ENCODE measurements at regions not wholly inside any gene's neighbourhood (a gene's known extent, or its start where the extent isn't known, plus 50 kb on each side); places are given as distances from the start of the nearest gene placed in this dataset.
"Not testable (repeated sequence)": the region's sequence is repeated elsewhere in the genome, so short reads cannot be mapped to it uniquely, and the experiment has no call there.

- DNase-seq = no peak
These were observed 110.8 kb upstream of the GREM2 start for GRCh38 chr1:240722788-240723187.

- no peak for DNase-seq
These were observed 109.0 kb upstream of the GREM2 start for GRCh38 chr1:240720976-240721375.

GRCh38 chr1:240719953-240720700 is 108.2 kb upstream of the GREM2 start:
- no peak for DNase-seq

GRCh38 chr1:240716538-240716937 is 104.6 kb upstream of the GREM2 start:
- not testable (repeated sequence) for DNase-seq

GRCh38 chr1:240714568-240715292 is 102.8 kb upstream of the GREM2 start:
- no peak for DNase-seq

GRCh38 chr1:240712014-240712731 is 100.2 kb upstream of the GREM2 start:
- DNase-seq = no peak

- DNase-seq = no peak
These were observed 99.1 kb upstream of the GREM2 start for GRCh38 chr1:240711020-240711419.

GRCh38 chr1:240709676-240710075 is 97.7 kb upstream of the GREM2 start:
- DNase-seq = no peak

- DNase-seq = no peak
These were observed 94.4 kb upstream of the GREM2 start for GRCh38 chr1:240706150-240706935.

GRCh38 chr1:240705579-240705978 is 93.6 kb upstream of the GREM2 start:
- no peak for DNase-seq

- no peak for DNase-seq
These were observed 89.5 kb upstream of the GREM2 start for GRCh38 chr1:240701412-240701811.

GRCh38 chr1:240695416-240695815 is 83.5 kb upstream of the GREM2 start:
- no peak for DNase-seq

- no peak for DNase-seq
These were observed 81.9 kb upstream of the GREM2 start for GRCh38 chr1:240693844-240694243.

- DNase-seq = no peak
These were observed 81.1 kb upstream of the GREM2 start for GRCh38 chr1:240693036-240693435.

GRCh38 chr1:240691909-240692705 is 80.2 kb upstream of the GREM2 start:
- DNase-seq = peak in 1 of 5 donors; percentile 35

GRCh38 chr1:240691501-240691900 is 79.5 kb upstream of the GREM2 start:
- no peak for DNase-seq

GRCh38 chr1:240687820-240688219 is 75.9 kb upstream of the GREM2 start:
- DNase-seq = peak in 1 of 5 donors; percentile 80

GRCh38 chr1:240683576-240683975 is 71.6 kb upstream of the GREM2 start:
- no peak for DNase-seq

- no peak for DNase-seq
These were observed 70.9 kb upstream of the GREM2 start for GRCh38 chr1:240682859-240683242.

GRCh38 chr1:240682166-240682858 is 70.4 kb upstream of the GREM2 start:
- DNase-seq = no peak

GRCh38 chr1:240672132-240672811 is 60.3 kb upstream of the GREM2 start:
- no peak for DNase-seq

Measured in T-helper 1 cell (primary cell).